Skeletal muscle tissue (tissue), 3 donors: ENCODE measurements at regions not wholly inside any gene's neighbourhood (a gene's known extent, or its start where the extent isn't known, plus 50 kb on each side); places are given as distances from the start of the nearest gene placed in this dataset.

ENCODE experiments used
- H3K27ac ChIP-seq: one replicate; pipeline ENCODE4 v1.7.0; 2013; ENCODE audit warnings: mild to moderate bottlenecking, low read depth, low read length, inconsistent platforms
- H3K27me3 ChIP-seq, 3 donors: one replicate each; pipeline ENCODE4 v1.7.0; 2013; ENCODE audit warnings: low read length in 3 of 3; ENCODE audit not compliant: control insufficient read depth in 3 of 3, insufficient read depth in 3 of 3
- H3K36me3 ChIP-seq, 3 donors: one replicate each; pipeline ENCODE4 v1.7.0; 2013; ENCODE audit warnings: low read length in 3 of 3; ENCODE audit not compliant: control insufficient read depth in 3 of 3, insufficient read depth in 3 of 3
- H3K4me1 ChIP-seq, 3 donors: one replicate each; pipeline ENCODE4 v1.7.0; 2013; ENCODE audit warnings: low read length in 3 of 3, mild to moderate bottlenecking in 3 of 3; ENCODE audit not compliant: control insufficient read depth in 3 of 3, insufficient read depth in 3 of 3
- H3K4me3 ChIP-seq, 3 donors: one replicate each; pipeline ENCODE4 v1.7.0; 2013; ENCODE audit warnings: low read length in 3 of 3
- H3K9ac ChIP-seq, 3 donors: one replicate each; pipeline ENCODE4 v1.7.0; 2013; ENCODE audit warnings: low read length in 3 of 3, mild to moderate bottlenecking in 3 of 3, moderate library complexity in 2 of 3, low read depth in 1 of 3
- H3K9me3 ChIP-seq, 3 donors: one replicate each; pipeline ENCODE4 v1.7.0; 2013; ENCODE audit warnings: low read length in 3 of 3; ENCODE audit not compliant: control insufficient read depth in 3 of 3
- donor health status: Osteomylitis.

DNA sequence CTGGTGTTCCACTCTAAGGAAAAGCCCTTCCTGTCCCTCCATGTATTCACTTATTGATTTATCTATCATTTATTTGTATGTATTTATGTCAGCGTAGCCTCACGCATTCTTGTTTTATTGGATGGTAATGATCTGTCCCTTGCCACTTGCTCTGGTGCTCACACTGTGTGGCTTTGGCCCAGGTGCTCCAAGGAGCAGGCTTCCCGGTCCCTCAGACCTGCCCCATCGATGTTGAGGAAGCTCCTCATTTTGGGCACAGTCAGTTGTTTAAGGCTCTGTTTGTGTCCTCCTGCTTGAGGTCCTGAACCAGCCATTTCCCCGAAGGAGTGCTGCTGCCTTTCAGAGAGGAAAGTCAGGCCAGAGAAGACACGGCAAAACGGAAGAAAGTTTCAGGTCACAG, 1485.4 kb downstream of the TBC1D22A start:
- Histone ChIP-seq H3K4me3 (no peak overlapping the region), H3K9ac (no peak overlapping the region), H3K9me3 (no peaks in the 10 kb centered on the region), H3K27me3 (peaks cover 3 to 23% (median 19%) of the 10 kb centered on the region in 3 donors), H3K27ac (no peak overlapping the region), H3K36me3 (no peaks in the 10 kb centered on the region), H3K4me1 (no peaks in the 10 kb centered on the region)

DNA sequence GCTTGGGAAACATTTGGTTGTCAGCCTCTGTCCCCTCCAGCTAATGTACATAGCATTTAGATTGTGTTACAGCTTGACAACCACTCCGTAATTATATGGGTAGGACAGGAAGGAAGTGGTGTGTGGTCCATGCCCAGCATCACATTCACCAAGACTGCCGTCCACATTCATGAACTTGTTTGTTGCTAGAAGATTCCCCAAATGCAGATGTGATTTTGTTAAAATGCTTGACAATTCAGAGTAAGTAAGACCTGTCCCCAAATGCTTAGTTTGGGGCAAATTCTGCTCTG, 1482.7 kb downstream of the TBC1D22A start:
- Histone ChIP-seq H3K27me3 (peaks cover 3 to 20% (median 10%) of the 10 kb centered on the region in 3 donors), H3K36me3 (no peaks in the 10 kb centered on the region), H3K9me3 (no peaks in the 10 kb centered on the region), H3K4me3 (no peak overlapping the region), H3K9ac (no peak overlapping the region), H3K4me1 (no peaks in the 10 kb centered on the region), H3K27ac (no peak overlapping the region)

GRCh38 chr22:48244388-48245195, 1482.1 kb downstream of the TBC1D22A start:
- no peak overlapping the region for H3K9ac ChIP-seq
- no peak overlapping the region for H3K4me3 ChIP-seq
- H3K9me3 ChIP-seq = no peaks in the 10 kb centered on the region
- no peaks in the 10 kb centered on the region for H3K4me1 ChIP-seq
- no peaks in the 10 kb centered on the region for H3K36me3 ChIP-seq
- H3K27me3 ChIP-seq = peaks cover 3 to 20% (median 10%) of the 10 kb centered on the region in 3 donors
- H3K27ac ChIP-seq = no peak overlapping the region

DNA sequence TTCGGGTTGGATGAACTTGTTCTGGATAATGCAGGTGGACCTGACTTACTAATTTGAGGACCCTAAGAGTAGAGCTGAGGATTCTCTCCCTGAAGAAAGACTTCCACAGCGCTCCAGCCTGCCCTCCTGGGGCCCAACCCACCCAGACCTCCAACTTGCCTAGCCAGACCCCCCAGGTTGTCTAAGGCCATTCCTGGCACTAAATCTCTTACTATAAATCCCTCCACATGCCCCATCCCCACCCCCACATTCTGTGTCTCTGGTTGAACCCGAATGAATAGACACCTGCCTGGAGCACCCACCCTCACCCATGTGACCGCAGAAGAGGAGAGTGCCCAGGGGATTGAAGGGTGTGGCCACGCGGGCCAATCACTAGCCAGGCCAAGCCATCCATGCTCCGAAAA, 1480.0 kb downstream of the TBC1D22A start:
- Histone ChIP-seq H3K4me1 (no peaks in the 10 kb centered on the region), H3K4me3 (no peak overlapping the region), H3K9me3 (no peaks in the 10 kb centered on the region), H3K27ac (no peak overlapping the region), H3K27me3 (peaks cover 4 to 18% (median 4%) of the 10 kb centered on the region in 3 donors), H3K36me3 (no peaks in the 10 kb centered on the region), H3K9ac (no peak overlapping the region)

DNA sequence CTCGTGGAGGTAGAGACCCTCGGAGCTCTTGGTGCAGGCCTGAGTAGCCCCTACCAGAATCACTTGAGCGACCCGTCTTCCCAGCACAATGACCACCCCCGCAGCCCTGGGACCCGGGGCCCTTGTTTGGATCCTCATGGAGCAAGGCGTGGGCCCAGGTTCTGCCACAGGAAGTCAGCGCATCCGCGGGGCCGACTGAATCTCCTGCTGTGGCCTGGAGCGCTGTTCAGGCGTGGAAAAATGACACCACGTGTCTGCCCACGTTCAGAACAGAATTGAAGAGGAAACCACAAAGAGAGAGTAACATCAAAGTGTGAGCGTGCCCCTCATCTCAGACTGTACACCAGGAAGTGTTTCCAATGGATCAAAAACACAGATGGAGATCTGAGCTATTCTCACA, 1479.2 kb downstream of the TBC1D22A start:
- Histone ChIP-seq H3K27me3 (peaks cover 4 to 16% (median 4%) of the 10 kb centered on the region in 3 donors), H3K4me3 (no peak overlapping the region), H3K4me1 (no peaks in the 10 kb centered on the region), H3K9ac (no peak overlapping the region), H3K9me3 (no peaks in the 10 kb centered on the region), H3K27ac (no peak overlapping the region), H3K36me3 (no peaks in the 10 kb centered on the region)

- Histone ChIP-seq H3K9ac (no peak overlapping the region), H3K27me3 (peaks cover 4 to 16% (median 4%) of the 10 kb centered on the region in 3 donors), H3K36me3 (no peaks in the 10 kb centered on the region), H3K9me3 (no peaks in the 10 kb centered on the region), H3K4me3 (no peak overlapping the region), H3K27ac (no peak overlapping the region), H3K4me1 (no peaks in the 10 kb centered on the region)
Observed at GRCh38 chr22:48240935-48241230, 1478.4 kb downstream of the TBC1D22A start.

DNA sequence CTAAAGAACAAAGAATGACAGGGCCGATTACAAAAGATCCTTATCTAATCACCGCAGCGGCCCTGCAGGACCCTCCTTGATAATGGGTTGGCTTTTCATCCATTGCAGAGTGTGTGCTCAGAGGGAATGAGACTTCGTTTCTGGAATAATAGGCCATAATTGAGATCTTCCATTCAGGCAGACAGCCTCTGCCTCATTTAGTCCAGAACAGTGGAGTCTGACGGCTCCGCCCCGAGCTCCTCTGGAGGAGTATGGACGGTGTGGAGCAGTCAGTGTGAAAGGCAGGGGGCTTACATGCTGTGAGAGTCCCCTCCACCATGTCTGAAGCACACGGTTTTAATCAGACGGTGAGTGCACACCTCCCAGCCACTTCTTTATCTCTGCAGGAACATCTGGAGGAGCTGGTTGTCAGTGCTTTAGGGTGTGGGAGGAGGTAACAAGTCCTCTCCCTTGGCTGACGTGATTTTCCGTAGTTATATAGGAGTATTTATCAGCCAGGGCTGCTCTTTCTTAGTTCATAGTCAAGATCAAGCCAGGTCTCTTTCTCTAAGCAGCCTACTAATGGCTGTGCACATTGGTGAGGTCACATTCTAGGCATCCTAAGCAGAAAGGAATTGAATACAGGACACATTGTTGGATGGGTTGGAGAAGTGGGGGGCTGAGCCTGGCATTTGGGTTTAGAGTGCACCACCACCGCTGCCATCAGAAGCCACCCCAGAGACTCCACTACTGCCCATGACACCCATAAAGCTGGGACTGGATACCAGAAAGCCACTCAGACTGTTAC, 1477.9 kb downstream of the TBC1D22A start:
- no peak overlapping the region for H3K27ac ChIP-seq
- peaks cover 4 to 16% (median 4%) of the 10 kb centered on the region in 3 donors for H3K27me3 ChIP-seq
- no peak overlapping the region for H3K9ac ChIP-seq
- H3K9me3 ChIP-seq = no peaks in the 10 kb centered on the region
- no peak overlapping the region for H3K4me3 ChIP-seq
- H3K4me1 ChIP-seq = no peaks in the 10 kb centered on the region
- H3K36me3 ChIP-seq = no peaks in the 10 kb centered on the region

- H3K4me3 ChIP-seq = no peak overlapping the region
- no peaks in the 10 kb centered on the region for H3K9me3 ChIP-seq
- H3K4me1 ChIP-seq = no peaks in the 10 kb centered on the region
- H3K27ac ChIP-seq = no peak overlapping the region
- no peaks in the 10 kb centered on the region for H3K36me3 ChIP-seq
- peaks cover 0 to 16% (median 4%) of the 10 kb centered on the region in 3 donors for H3K27me3 ChIP-seq
- no peak overlapping the region for H3K9ac ChIP-seq
Observed at GRCh38 chr22:48239461-48240147, 1477.2 kb downstream of the TBC1D22A start.

DNA sequence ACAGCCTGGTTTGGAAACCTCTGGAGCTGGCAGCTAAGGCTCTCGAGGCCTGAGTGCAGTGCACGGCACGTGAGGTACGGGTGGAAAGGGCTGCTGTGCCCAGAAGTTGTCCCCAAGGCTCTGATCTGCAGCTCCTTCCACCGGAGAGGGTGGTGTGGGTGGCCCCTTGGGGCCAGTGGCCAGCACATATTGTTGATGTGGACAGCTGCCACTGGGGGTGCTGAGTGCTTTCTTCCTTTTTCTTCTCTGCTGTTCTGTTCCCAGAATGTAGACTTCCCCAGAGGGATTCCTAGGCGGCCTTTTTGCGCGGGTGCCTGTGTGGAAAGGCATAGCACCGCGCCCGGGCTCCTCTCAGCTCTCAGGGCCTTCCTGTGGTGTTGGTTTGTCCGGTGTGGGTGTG, 1476.5 kb downstream of the TBC1D22A start:
- Histone ChIP-seq H3K4me3 (no peak overlapping the region), H3K9me3 (peaks cover 2 to 4% (median 3%) of the 10 kb centered on the region in 3 donors), H3K27ac (no peak overlapping the region), H3K27me3 (peaks cover 0 to 16% (median 4%) of the 10 kb centered on the region in 3 donors), H3K4me1 (no peaks in the 10 kb centered on the region), H3K36me3 (no peaks in the 10 kb centered on the region), H3K9ac (no peak overlapping the region)
